ENCODE measurements at regions not wholly inside any gene's neighbourhood (a gene's known extent, or its start where the extent isn't known, plus 50 kb on each side); places are given as distances from the start of the nearest gene placed in this dataset.

DNA sequence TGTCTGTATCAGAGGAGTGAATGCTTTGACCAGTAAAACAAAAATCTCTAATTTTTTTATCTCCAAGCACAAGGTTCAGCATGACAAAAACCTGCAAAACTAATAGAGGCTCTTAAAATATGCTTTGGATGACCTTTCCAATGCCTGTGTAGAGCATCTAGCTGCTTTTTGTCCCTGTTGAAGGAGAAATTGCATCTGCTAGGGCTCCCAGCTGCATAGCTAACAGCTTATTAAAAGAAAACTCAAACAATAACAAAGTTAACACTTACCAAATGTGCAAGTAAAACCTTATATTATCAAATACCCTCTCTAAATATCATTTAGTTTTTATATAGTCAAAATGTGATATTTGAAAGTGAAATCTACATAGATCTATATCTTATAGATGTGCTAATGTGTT lies 378.6 kb downstream of the CD109 start:
- H3K9me3 ChIP-seq (replicated peaks in 1 of 3), result no peaks in the 10 kb centered on the region
- intact Hi-C loops (cut with DNase I), result no loop called here
- H3K4me1 ChIP-seq (replicated peaks in 1 of 2), result no peaks in the 10 kb centered on the region
- no peaks in the 10 kb centered on the region for H3K36me3 ChIP-seq (replicated peaks in 1 of 2)
- H3K4me3 ChIP-seq, result no peak overlapping the region
- TF ChIP-seq POLR2A (IDR thresholded peaks at IDR 0.05), result no peak
- TF ChIP-seq, protein P1, sequence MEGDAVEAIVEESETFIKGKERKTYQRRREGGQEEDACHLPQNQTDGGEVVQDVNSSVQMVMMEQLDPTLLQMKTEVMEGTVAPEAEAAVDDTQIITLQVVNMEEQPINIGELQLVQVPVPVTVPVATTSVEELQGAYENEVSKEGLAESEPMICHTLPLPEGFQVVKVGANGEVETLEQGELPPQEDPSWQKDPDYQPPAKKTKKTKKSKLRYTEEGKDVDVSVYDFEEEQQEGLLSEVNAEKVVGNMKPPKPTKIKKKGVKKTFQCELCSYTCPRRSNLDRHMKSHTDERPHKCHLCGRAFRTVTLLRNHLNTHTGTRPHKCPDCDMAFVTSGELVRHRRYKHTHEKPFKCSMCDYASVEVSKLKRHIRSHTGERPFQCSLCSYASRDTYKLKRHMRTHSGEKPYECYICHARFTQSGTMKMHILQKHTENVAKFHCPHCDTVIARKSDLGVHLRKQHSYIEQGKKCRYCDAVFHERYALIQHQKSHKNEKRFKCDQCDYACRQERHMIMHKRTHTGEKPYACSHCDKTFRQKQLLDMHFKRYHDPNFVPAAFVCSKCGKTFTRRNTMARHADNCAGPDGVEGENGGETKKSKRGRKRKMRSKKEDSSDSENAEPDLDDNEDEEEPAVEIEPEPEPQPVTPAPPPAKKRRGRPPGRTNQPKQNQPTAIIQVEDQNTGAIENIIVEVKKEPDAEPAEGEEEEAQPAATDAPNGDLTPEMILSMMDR (IDR thresholded peaks at IDR 0.05), result no peak
- H3K27me3 ChIP-seq, result no peaks in the 10 kb centered on the region
- no peak overlapping the region for H3K27ac ChIP-seq
- no peak for DNase-seq

DNA sequence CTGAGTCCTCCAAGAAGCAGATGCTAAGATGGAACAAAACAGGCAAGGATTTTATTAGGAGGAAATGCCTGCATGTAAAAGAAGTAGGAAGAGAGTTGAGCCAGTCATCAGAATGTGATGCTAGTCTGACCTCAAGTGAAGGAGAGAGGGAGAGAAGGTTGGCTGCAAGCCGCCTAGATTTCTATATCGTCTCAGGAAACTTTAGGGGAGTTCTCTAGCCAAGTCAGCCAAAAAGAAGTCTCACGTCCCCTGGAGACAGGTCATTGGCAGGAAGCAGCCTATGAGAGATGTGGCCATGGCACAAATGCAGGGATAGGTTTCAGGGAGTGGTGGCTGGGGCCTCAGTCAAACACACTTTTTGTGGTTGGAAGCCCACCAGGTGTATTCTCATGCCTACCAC lies 378.0 kb downstream of the CD109 start:
- no peaks in the 10 kb centered on the region for H3K9me3 ChIP-seq (replicated peaks in 1 of 3)
- intact Hi-C loops (cut with DNase I), result no loop called here
- no peaks in the 10 kb centered on the region for H3K4me1 ChIP-seq (replicated peaks in 1 of 2)
- no peaks in the 10 kb centered on the region for H3K27me3 ChIP-seq
- H3K36me3 ChIP-seq (replicated peaks in 1 of 2), result no peaks in the 10 kb centered on the region
- DNase-seq, result no peak
- H3K27ac ChIP-seq, result no peak overlapping the region
- H3K4me3 ChIP-seq, result no peak overlapping the region
- no peak for TF ChIP-seq POLR2A (IDR thresholded peaks at IDR 0.05)
- TF ChIP-seq, protein P1 (IDR thresholded peaks at IDR 0.05), result no peak
- 43 to 73% (median 57%) methylated on average over 3 of the region's 3 CpGs for WGBS, 4 donors

DNA sequence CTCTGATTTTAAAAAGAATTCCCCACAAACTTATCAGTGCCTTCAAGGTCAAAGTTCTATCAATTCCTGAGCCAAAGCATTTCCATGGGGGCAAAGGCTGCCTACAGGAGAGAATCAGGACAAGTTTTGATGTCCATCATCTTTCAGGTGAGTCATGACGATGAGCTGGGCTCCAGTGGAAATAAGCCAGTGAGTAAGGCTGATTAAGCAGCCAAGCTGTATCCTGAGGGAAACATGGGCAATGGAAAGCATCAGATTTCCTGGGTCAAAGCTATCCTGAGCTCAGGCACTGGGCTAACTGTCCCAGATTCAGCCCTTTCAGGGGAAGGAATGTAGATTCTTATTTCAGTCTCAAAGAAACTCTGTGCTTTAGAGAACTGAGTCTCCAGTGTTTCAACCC lies 377.4 kb downstream of the CD109 start:
- Histone ChIP-seq H3K36me3 (replicated peaks in 1 of 2) (no peaks in the 10 kb centered on the region), H3K27me3 (no peaks in the 10 kb centered on the region), H3K9me3 (replicated peaks in 1 of 3) (no peaks in the 10 kb centered on the region), H3K4me1 (replicated peaks in 1 of 2) (no peaks in the 10 kb centered on the region), H3K4me3 (no peak overlapping the region), H3K27ac (no peak overlapping the region)
- 61 to 91% (median 82%) methylated on average over 1 of the region's 1 CpG for WGBS, 4 donors
- intact Hi-C loops (cut with DNase I), result no loop called here
- no peak for TF ChIP-seq POLR2A (IDR thresholded peaks at IDR 0.05)
- TF ChIP-seq, protein P1 (IDR thresholded peaks at IDR 0.05), result no peak
- no peak for DNase-seq

DNA sequence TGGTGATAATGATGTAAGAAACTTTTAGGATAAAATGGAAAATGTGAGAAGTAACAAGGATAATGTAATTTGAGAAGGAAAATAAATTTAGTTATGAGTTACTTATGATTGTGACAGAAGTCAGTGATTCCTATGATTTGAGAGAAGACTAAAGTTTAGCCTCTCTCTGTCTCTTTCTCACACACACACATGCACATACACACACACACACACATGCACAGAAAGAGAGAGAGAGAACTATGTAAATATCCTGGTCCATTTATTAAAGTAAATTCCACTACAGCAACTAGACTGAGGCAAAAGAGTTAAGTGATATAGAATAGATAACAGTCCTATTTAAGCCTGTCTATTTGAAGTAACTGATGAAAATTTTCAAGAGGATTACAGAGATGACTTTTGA lies 375.2 kb downstream of the CD109 start:
- Histone ChIP-seq H3K36me3 (replicated peaks in 1 of 2) (no peaks in the 10 kb centered on the region), H3K27ac (no peak overlapping the region), H3K4me1 (replicated peaks in 1 of 2) (no peaks in the 10 kb centered on the region), H3K4me3 (no peak overlapping the region), H3K9me3 (replicated peaks in 1 of 3) (no peaks in the 10 kb centered on the region), H3K27me3 (no peaks in the 10 kb centered on the region)
- no peak for TF ChIP-seq POLR2A (IDR thresholded peaks at IDR 0.05)
- TF ChIP-seq, protein P1 (IDR thresholded peaks at IDR 0.05), result no peak
- no peak for DNase-seq
- intact Hi-C loops (cut with DNase I), result no loop called here
